ENCODE measurements at regions not wholly inside any gene's neighbourhood (a gene's known extent, or its start where the extent isn't known, plus 50 kb on each side); places are given as distances from the start of the nearest gene placed in this dataset.

- TF ChIP-seq CTCF (IDR thresholded peaks at IDR 0.05; ENCODE audit: insufficient read depth, low read length, missing control alignments) = no peak
- ChIA-PET POLR2A (no interaction called here), CTCF (interaction anchor here (1.2 to 2.6 kb wide), 3 partner anchors 73 to 510 kb away, joined by 4 to 8 read pairs (median 6); no protein-coding TSS in a partner anchor)
- DNase-seq (ENCODE audit: low read depth, low spot score) = no peak
- H3K4me3 ChIP-seq (ENCODE audit: low read depth, low read length) = no peak overlapping the region
These were observed 362.5 kb downstream of the SEC14L1 start for GRCh38 chr17:77503293-77503655.

- ChIA-PET POLR2A (interaction anchor here (0.6 to 1.4 kb wide), 2 partner anchors 20 to 454 kb away, joined by 3 read pairs; partner anchors contain the start of gene TNRC6C), CTCF (interaction anchor here (0.8 to 2.6 kb wide), 6 partner anchors 15 to 510 kb away, joined by 3 to 8 read pairs (median 4); no protein-coding TSS in a partner anchor)
- no peak for TF ChIP-seq CTCF (IDR thresholded peaks at IDR 0.05; ENCODE audit: insufficient read depth, low read length, missing control alignments)
- no peak overlapping the region for H3K4me3 ChIP-seq (ENCODE audit: low read depth, low read length)
- DNase-seq (ENCODE audit: low read depth, low spot score) = no peak
These were observed 363.3 kb downstream of the SEC14L1 start for GRCh38 chr17:77503916-77504651.

- no peak for DNase-seq (ENCODE audit: low read depth, low spot score)
- ChIA-PET CTCF (interaction anchor here (0.8 to 2.6 kb wide), 7 partner anchors 8 to 174 kb away, joined by 3 to 13 read pairs (median 4); no protein-coding TSS in a partner anchor), POLR2A (interaction anchor here (0.6 to 1.4 kb wide), 2 partner anchors 19 to 454 kb away, joined by 3 read pairs; partner anchors contain the start of gene TNRC6C)
- no peak overlapping the region for H3K4me3 ChIP-seq (ENCODE audit: low read depth, low read length)
- no peak for TF ChIP-seq CTCF (IDR thresholded peaks at IDR 0.05; ENCODE audit: insufficient read depth, low read length, missing control alignments)
These were observed 363.9 kb downstream of the SEC14L1 start for GRCh38 chr17:77504652-77505155.

GRCh38 chr17:77505181-77505639 lies 364.4 kb downstream of the SEC14L1 start:
- CTCF ChIA-PET = interaction anchor here (0.8 to 2.6 kb wide), 6 partner anchors 9 to 174 kb away, joined by 3 to 13 read pairs (median 4); no protein-coding TSS in a partner anchor
- no peak for TF ChIP-seq CTCF (IDR thresholded peaks at IDR 0.05; ENCODE audit: insufficient read depth, low read length, missing control alignments)
- H3K4me3 ChIP-seq (ENCODE audit: low read depth, low read length) = no peak overlapping the region
- POLR2A ChIA-PET = interaction anchor here (1.4 kb wide), 1 partner anchor 453 kb away, joined by 3 read pairs; the partner anchor contains the start of gene TNRC6C
- DNase-seq (ENCODE audit: low read depth, low spot score) = no peak

GRCh38 chr17:77506371-77506991 lies 365.7 kb downstream of the SEC14L1 start:
- TF ChIP-seq CTCF (IDR thresholded peaks at IDR 0.05; ENCODE audit: insufficient read depth, low read length, missing control alignments) = no peak
- no peak for DNase-seq (ENCODE audit: low read depth, low spot score)
- no peak overlapping the region for H3K4me3 ChIP-seq (ENCODE audit: low read depth, low read length)
- POLR2A ChIA-PET = no interaction called here
- CTCF ChIA-PET = interaction anchor here (0.8 to 3.2 kb wide), 4 partner anchors 12 to 508 kb away, joined by 3 to 17 read pairs (median 8); no protein-coding TSS in a partner anchor

Measured in AG04449 (cell line).